A549 (cell line): ENCODE measurements at regions not wholly inside any gene's neighbourhood (a gene's known extent, or its start where the extent isn't known, plus 50 kb on each side); places are given as distances from the start of the nearest gene placed in this dataset.

ENCODE experiments used
- ATAC-seq, 2 experiments: fragments of 200-7000 bp in 1 of 2; fragments of >200 bp in 1 of 2; cut with Nextera tagmentation in 1 of 2; cut with Tn5 transposase in 1 of 2; 3 replicates each; pipeline versions ENCODE4 v1.8.0 to v1.9.1; 2018 to 2020; ENCODE audit warnings: mild to moderate bottlenecking in 1 of 2, moderate library complexity in 1 of 2
- CTCF ChIA-PET: fragments of 300-600 bp; sonication (Branson Sonifier 250); formaldehyde crosslinking; extraction: SDS; loops from one replicate; lab custom pipeline; 2021; ENCODE audit warnings: antibody characterized with exemption, inconsistent platforms; lab: Yijun Ruan, JAX
- POLR2A ChIA-PET: fragments of 350-600 bp; formaldehyde crosslinking; extraction: SDS; loops from one replicate; lab custom pipeline; 2021; ENCODE audit warnings: antibody characterized with exemption, inconsistent platforms; lab: Yijun Ruan, JAX
- DNase-seq, 2 experiments: peaks; one replicate each; pipeline versions ENCODE4 v3.0.0 to v3.0.0-alpha.2; 2011 to 2016; ENCODE audit warnings: low read depth in 1 of 2, low spot score in 1 of 2
- FAIRE-seq: peaks from 2 replicates; lab custom pipeline; 2011; peaks lifted over from hg19 to GRCh38; lab: Jason Lieb, UNC
- H3K27ac ChIP-seq, 2 experiments: fragments of >200 bp; sonication (Bioruptor Twin); formaldehyde crosslinking; 3 replicates each; pipeline ENCODE4 v1.5.1; 2016 to 2017
- H3K4me1 ChIP-seq: fragments of >200 bp; sonication (Bioruptor Twin); formaldehyde crosslinking; 3 replicates; pipeline ENCODE4 v1.6.1; 2016
- H3K4me2 ChIP-seq: fragments of >200 bp; sonication (Bioruptor Twin); formaldehyde crosslinking; 3 replicates; pipeline ENCODE4 v1.6.1; 2016
- H3K4me3 ChIP-seq: fragments of >200 bp; sonication (Bioruptor Twin); formaldehyde crosslinking; 3 replicates; pipeline ENCODE4 v1.5.1; 2016
- H3K9me3 ChIP-seq: fragments of >200 bp; sonication (Bioruptor Twin); formaldehyde crosslinking; 3 replicates; pipeline ENCODE4 v1.6.1; 2016
- CHD4 ChIP-seq: fragments of 200-600 bp; sonication (generic); IDR thresholded peaks from 2 replicates; pipeline ENCODE4 v1.6.1; 2016; ENCODE audit warnings: antibody characterized with exemption, mild to moderate bottlenecking, borderline replicate concordance
- EHF ChIP-seq: fragments of 250-450 bp; sonication (Bioruptor Pico); IDR thresholded peaks from 2 replicates; pipeline ENCODE4 v1.5.0; 2020; ENCODE audit warnings: mild to moderate bottlenecking
- EP300 ChIP-seq, 2 experiments: fragments of >200 bp; sonication (Bioruptor Twin); formaldehyde crosslinking; IDR thresholded peaks; 2 replicates in 1 of 2; 3 replicates in 1 of 2; pipeline ENCODE4 v1.6.1; 2016 to 2017
- FOSL2 ChIP-seq, 2 experiments: fragments of 450-650 bp in 1 of 2; fragments of >200 bp in 1 of 2; sonication (Bioruptor Twin) in 1 of 2; formaldehyde crosslinking; IDR thresholded peaks; 2 replicates each; pipeline versions ENCODE4 v1.5.0 to v1.6.1; 2016 to 2020; ENCODE audit warnings: mild to moderate bottlenecking in 1 of 2, moderate library complexity in 1 of 2
- HEYL ChIP-seq: fragments of 250-450 bp; sonication (Bioruptor Pico); IDR thresholded peaks from 2 replicates; pipeline ENCODE4 v1.8.0; 2021; ENCODE audit warnings: mild to moderate bottlenecking, moderate library complexity
- HOXA7 ChIP-seq: fragments of 250-450 bp; sonication (Bioruptor Pico); IDR thresholded peaks from 2 replicates; pipeline ENCODE4 v1.5.0; 2020; ENCODE audit warnings: mild to moderate bottlenecking, moderate library complexity
- HOXB13 ChIP-seq: fragments of 250-450 bp; sonication (Bioruptor Pico); IDR thresholded peaks from 2 replicates; pipeline ENCODE4 v1.5.0; 2020; ENCODE audit warnings: low read depth, mild to moderate bottlenecking, moderate library complexity
- JUN ChIP-seq, 2 experiments: fragments of >200 bp; sonication (Bioruptor Twin); formaldehyde crosslinking; IDR thresholded peaks; 2 replicates in 1 of 2; 3 replicates in 1 of 2; pipeline ENCODE4 v1.6.1; 2016 to 2017
- KDM1A ChIP-seq: fragments of 200-600 bp; sonication (generic); IDR thresholded peaks from 2 replicates; pipeline ENCODE4 v1.6.1; 2016; ENCODE audit warnings: low read depth, mild to moderate bottlenecking
- KDM5A ChIP-seq: fragments of 200-600 bp; sonication (generic); IDR thresholded peaks from 2 replicates; pipeline ENCODE4 v1.6.1; 2016; ENCODE audit warnings: antibody characterized with exemption, mild to moderate bottlenecking
- MAFK ChIP-seq: fragments of 450-650 bp; IDR thresholded peaks from 2 replicates; pipeline ENCODE4 v1.6.1; 2014; ENCODE audit not compliant: partially characterized antibody
- MAZ ChIP-seq: fragments of 150-350 bp; IDR thresholded peaks from 2 replicates; pipeline ENCODE4 v1.6.1; 2014; ENCODE audit warnings: antibody characterized with exemption, low read depth, low read length, borderline replicate concordance
- MYC ChIP-seq: IDR thresholded peaks from 2 replicates; pipeline ENCODE4 v1.6.1; 2012; ENCODE audit warnings: mild to moderate bottlenecking, inconsistent platforms, low read length, improper control_type of control experiment, borderline replicate concordance
- NR3C1 ChIP-seq: fragments of >200 bp; sonication (Bioruptor Twin); formaldehyde crosslinking; IDR thresholded peaks from 3 replicates; pipeline ENCODE4 v1.6.1; 2017
- POLR2AphosphoS2 ChIP-seq: conservative IDR thresholded peaks from 2 replicates; pipeline ENCODE4 v1.6.1; 2012; ENCODE audit warnings: low read length, improper control_type of control experiment, inconsistent platforms
- RAD21 ChIP-seq, 2 experiments: fragments of >200 bp in 1 of 2; sonication (Bioruptor Twin) in 1 of 2; formaldehyde crosslinking in 1 of 2; IDR thresholded peaks in 1 of 2; conservative IDR thresholded peaks in 1 of 2; 2 replicates in 1 of 2; 3 replicates in 1 of 2; pipeline ENCODE4 v1.6.1; 2012 to 2018; ENCODE audit warnings: inconsistent platforms in 1 of 2
- RARB ChIP-seq: fragments of 250-450 bp; sonication (Bioruptor Pico); IDR thresholded peaks from 2 replicates; pipeline ENCODE4 v1.8.0; 2021; ENCODE audit warnings: mild to moderate bottlenecking, moderate library complexity
- ZC3H11A ChIP-seq: fragments of 450-650 bp; IDR thresholded peaks from 2 replicates; pipeline ENCODE4 v1.6.1; 2014; ENCODE audit warnings: antibody characterized with exemption, mild to moderate bottlenecking
- ZNF302 ChIP-seq: fragments of 250-450 bp; sonication (Bioruptor Pico); IDR thresholded peaks from 2 replicates; pipeline ENCODE4 v1.9.0; 2021; ENCODE audit warnings: inconsistent platforms, mild to moderate bottlenecking, moderate library complexity
- ZSCAN20 ChIP-seq: fragments of 250-450 bp; sonication (Bioruptor Pico); IDR thresholded peaks from 2 replicates; pipeline ENCODE4 v1.8.0; 2022; ENCODE audit warnings: mild to moderate bottlenecking, moderate library complexity
- WGBS: methylation state at CpG from one replicate; pipeline ENCODE4 v1.1.6; 2017; ENCODE audit errors: missing lambda C conversion rate; 5-methylcytosine and 5-hydroxymethylcytosine counted together
- TF ChIP-seq, protein P1 (sequence below): IDR thresholded peaks from 2 replicates; pipeline ENCODE4 v1.6.1; 2012
- TF ChIP-seq, protein P2 (sequence below): fragments of 450-650 bp; IDR thresholded peaks from 2 replicates; pipeline ENCODE4 v1.6.1; 2014; ENCODE audit warnings: antibody characterized with exemption
- TF ChIP-seq, protein P3 (sequence below): fragments of 250-450 bp; sonication (Bioruptor Pico); IDR thresholded peaks from 2 replicates; pipeline ENCODE4 v1.5.0; 2021; ENCODE audit warnings: mild to moderate bottlenecking, moderate library complexity, borderline replicate concordance
- TF ChIP-seq, protein P4 (sequence below): fragments of >200 bp; sonication (Bioruptor Twin); formaldehyde crosslinking; IDR thresholded peaks from 2 replicates; pipeline ENCODE4 v1.6.1; 2016
- TF ChIP-seq, protein P5 (sequence below): fragments of 200-600 bp; sonication (generic); IDR thresholded peaks from 2 replicates; pipeline ENCODE4 v1.6.1; 2016; ENCODE audit warnings: antibody characterized with exemption, mild to moderate bottlenecking, moderate library complexity

DNA sequence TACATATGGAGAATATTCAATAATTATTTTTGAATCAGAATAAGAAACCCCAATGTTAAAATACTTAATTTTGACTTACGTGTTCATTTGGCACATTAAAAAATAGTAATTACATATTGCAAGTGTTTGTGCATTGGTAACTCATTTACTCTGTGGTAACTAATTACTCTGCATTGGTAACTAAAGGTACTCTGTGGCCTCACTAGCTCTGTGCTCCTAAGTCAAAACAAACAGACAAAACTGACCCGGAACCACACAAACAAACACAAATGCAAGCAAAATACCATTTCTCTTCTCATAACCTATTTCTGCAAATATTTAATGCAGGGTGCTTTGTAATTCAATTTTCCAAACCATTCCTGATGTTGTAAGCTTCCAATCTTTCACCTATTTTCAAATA is 1244.3 kb downstream of the REEP3 start:
- ATAC-seq (no peak), DNase-seq (no peak), FAIRE-seq (no peak)
- TF ChIP-seq JUN (IDR thresholded peaks at IDR 0.05) (no peak), POLR2AphosphoS2 (no peak), EP300 (IDR thresholded peaks at IDR 0.05) (no peak), MAFK (no peak), HEYL (no peak), ZSCAN20 (CRISPR knock-in tag) (no peak), NR3C1 (no peak), ZNF302 (CRISPR knock-in tag) (no peak), HOXA7 (no peak), KDM1A (no peak), FOSL2 (IDR thresholded peaks at IDR 0.05) (no peak), FOSL2 (CRISPR knock-in tag; IDR thresholded peaks at IDR 0.05) (no peak)
- TF ChIP-seq, protein P1, sequence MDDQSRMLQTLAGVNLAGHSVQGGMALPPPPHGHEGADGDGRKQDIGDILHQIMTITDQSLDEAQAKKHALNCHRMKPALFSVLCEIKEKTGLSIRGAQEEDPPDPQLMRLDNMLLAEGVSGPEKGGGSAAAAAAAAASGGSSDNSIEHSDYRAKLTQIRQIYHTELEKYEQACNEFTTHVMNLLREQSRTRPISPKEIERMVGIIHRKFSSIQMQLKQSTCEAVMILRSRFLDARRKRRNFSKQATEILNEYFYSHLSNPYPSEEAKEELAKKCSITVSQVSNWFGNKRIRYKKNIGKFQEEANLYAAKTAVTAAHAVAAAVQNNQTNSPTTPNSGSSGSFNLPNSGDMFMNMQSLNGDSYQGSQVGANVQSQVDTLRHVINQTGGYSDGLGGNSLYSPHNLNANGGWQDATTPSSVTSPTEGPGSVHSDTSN: no peak
- TF ChIP-seq, protein P2, sequence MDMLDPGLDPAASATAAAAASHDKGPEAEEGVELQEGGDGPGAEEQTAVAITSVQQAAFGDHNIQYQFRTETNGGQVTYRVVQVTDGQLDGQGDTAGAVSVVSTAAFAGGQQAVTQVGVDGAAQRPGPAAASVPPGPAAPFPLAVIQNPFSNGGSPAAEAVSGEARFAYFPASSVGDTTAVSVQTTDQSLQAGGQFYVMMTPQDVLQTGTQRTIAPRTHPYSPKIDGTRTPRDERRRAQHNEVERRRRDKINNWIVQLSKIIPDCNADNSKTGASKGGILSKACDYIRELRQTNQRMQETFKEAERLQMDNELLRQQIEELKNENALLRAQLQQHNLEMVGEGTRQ: no peak
- TF ChIP-seq, protein P3, sequence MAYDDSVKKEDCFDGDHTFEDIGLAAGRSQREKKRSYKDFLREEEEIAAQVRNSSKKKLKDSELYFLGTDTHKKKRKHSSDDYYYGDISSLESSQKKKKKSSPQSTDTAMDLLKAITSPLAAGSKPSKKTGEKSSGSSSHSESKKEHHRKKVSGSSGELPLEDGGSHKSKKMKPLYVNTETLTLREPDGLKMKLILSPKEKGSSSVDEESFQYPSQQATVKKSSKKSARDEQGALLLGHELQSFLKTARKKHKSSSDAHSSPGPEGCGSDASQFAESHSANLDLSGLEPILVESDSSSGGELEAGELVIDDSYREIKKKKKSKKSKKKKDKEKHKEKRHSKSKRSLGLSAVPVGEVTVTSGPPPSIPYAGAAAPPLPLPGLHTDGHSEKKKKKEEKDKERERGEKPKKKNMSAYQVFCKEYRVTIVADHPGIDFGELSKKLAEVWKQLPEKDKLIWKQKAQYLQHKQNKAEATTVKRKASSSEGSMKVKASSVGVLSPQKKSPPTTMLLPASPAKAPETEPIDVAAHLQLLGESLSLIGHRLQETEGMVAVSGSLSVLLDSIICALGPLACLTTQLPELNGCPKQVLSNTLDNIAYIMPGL (CRISPR knock-in tag): no peak
- Histone ChIP-seq H3K9me3 (no peaks in the 10 kb centered on the region), H3K4me3 (no peak overlapping the region), H3K4me1 (no peaks in the 10 kb centered on the region), H3K4me2 (no peak overlapping the region), H3K27ac (no peak overlapping the region)
- ChIA-PET CTCF (no interaction called here), POLR2A (no interaction called here)
- 59% methylated on average over 2 of the region's 2 CpGs for WGBS

DNA sequence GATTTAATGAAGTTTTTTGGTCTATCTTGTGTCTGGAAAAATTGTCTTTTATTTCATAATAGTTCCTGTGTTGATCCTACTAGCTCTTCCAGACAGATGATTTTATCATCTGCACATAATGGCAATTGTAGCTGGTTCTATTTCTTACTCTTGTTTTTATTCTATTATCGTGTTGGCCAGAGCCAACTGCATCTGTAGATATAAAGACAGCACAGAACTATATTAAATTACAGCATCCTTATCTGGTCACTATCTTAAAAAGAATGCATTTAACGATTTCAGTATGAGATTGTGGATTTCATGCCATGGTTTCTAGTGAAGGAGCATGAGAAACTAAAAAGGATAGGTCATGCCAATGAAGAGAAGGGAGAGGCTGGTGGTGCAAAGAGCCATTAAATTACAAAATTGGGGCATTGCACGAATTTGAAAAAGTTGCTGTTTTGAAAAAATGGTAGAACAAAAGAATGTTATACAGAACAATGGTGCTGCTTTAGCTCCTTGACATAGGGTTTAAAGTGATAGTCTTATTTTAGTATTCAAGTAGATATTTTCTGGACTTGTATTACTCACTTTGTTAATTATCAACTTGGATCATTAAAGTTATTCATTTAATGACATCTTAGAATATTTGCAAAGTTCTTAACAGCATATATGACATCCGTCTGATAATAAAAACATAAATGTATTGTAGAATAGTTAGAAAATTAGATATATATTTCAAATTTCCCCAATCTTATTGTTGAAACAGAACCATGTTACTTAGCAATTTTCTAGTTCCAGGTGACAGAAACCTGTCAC is 1250.3 kb downstream of the REEP3 start:
- ChIA-PET CTCF (no interaction called here), POLR2A (no interaction called here)
- DNase-seq: no peak
- TF ChIP-seq RAD21 (conservative IDR thresholded peaks at IDR 0.05 in 1 of 2, IDR thresholded peaks at IDR 0.05 in 1 of 2) (no peak), CHD4 (no peak), KDM1A (no peak), HEYL (no peak), ZSCAN20 (CRISPR knock-in tag) (no peak), ZC3H11A (no peak), RARB (CRISPR knock-in tag) (no peak), MYC (no peak), HOXA7 (no peak), EHF (CRISPR knock-in tag) (no peak), KDM5A (no peak), EP300 (IDR thresholded peaks at IDR 0.05) (no peak), MAZ (no peak), HOXB13 (CRISPR knock-in tag) (no peak)
- TF ChIP-seq, protein P4, sequence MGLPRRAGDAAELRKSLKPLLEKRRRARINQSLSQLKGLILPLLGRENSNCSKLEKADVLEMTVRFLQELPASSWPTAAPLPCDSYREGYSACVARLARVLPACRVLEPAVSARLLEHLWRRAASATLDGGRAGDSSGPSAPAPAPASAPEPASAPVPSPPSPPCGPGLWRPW: no peak
- TF ChIP-seq, protein P5, sequence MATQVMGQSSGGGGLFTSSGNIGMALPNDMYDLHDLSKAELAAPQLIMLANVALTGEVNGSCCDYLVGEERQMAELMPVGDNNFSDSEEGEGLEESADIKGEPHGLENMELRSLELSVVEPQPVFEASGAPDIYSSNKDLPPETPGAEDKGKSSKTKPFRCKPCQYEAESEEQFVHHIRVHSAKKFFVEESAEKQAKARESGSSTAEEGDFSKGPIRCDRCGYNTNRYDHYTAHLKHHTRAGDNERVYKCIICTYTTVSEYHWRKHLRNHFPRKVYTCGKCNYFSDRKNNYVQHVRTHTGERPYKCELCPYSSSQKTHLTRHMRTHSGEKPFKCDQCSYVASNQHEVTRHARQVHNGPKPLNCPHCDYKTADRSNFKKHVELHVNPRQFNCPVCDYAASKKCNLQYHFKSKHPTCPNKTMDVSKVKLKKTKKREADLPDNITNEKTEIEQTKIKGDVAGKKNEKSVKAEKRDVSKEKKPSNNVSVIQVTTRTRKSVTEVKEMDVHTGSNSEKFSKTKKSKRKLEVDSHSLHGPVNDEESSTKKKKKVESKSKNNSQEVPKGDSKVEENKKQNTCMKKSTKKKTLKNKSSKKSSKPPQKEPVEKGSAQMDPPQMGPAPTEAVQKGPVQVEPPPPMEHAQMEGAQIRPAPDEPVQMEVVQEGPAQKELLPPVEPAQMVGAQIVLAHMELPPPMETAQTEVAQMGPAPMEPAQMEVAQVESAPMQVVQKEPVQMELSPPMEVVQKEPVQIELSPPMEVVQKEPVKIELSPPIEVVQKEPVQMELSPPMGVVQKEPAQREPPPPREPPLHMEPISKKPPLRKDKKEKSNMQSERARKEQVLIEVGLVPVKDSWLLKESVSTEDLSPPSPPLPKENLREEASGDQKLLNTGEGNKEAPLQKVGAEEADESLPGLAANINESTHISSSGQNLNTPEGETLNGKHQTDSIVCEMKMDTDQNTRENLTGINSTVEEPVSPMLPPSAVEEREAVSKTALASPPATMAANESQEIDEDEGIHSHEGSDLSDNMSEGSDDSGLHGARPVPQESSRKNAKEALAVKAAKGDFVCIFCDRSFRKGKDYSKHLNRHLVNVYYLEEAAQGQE: no peak
- 10% methylated on average over 4 of the region's 4 CpGs for WGBS
- no peaks in the 10 kb centered on the region for H3K4me1 ChIP-seq
- H3K9me3 ChIP-seq: no peaks in the 10 kb centered on the region
- no peak overlapping the region for H3K27ac ChIP-seq
- no peak overlapping the region for H3K4me2 ChIP-seq
- no peak overlapping the region for H3K4me3 ChIP-seq
- no peak for ATAC-seq
- FAIRE-seq: no peak
